NT2/D1 (cell line): ENCODE measurements at regions not wholly inside any gene's neighbourhood (a gene's known extent, or its start where the extent isn't known, plus 50 kb on each side); places are given as distances from the start of the nearest gene placed in this dataset.

Experiments used
- SUZ12 ChIP-seq: IDR thresholded peaks from 2 replicates; pipeline ENCODE4 v1.6.1; 2011; ENCODE audit not compliant: insufficient read length, insufficient read depth; ENCODE audit errors: extremely low read depth
- YY1 ChIP-seq: IDR thresholded peaks from 2 replicates; pipeline ENCODE4 v1.6.1; 2011; ENCODE audit not compliant: insufficient read length, insufficient read depth
- ZNF274 ChIP-seq: IDR thresholded peaks from 2 replicates; pipeline ENCODE4 v1.6.1; 2011; ENCODE audit warnings: mild to moderate bottlenecking, low read depth, low read length

- TF ChIP-seq SUZ12 (no peak), ZNF274 (no peak), YY1 (no peak)
Observed at GRCh38 chr9:18052060-18052459, 421.9 kb upstream of the ADAMTSL1 start.
